HG03571 (cell line): ENCODE measurements at regions not wholly inside any gene's neighbourhood (a gene's known extent, or its start where the extent isn't known, plus 50 kb on each side); places are given as distances from the start of the nearest gene placed in this dataset.
"Not testable (repeated sequence)": the region's sequence is repeated elsewhere in the genome, so short reads cannot be mapped to it uniquely, and the experiment has no call there.

Experiments used
- ATAC-seq: cut with Tn5 transposase; IDR thresholded peaks from one replicate; pipeline ENCODE4 v1.9.1; 2021; ENCODE audit not compliant: unreplicated experiment

- ATAC-seq, result no peak
Measured at GRCh38 chr18:53935803-53936202, 288.7 kb downstream of the MBD2 start.

GRCh38 chr18:53935399-53935798 lies 289.1 kb downstream of the MBD2 start:
- ATAC-seq, result no peak

- ATAC-seq, result no peak
Measured at GRCh38 chr18:53920312-53921075, 304.0 kb downstream of the MBD2 start.

GRCh38 chr18:53918091-53918490 lies 306.4 kb downstream of the MBD2 start:
- ATAC-seq, result no peak

GRCh38 chr18:53911200-53911599 lies 313.3 kb downstream of the MBD2 start:
- no peak for ATAC-seq

GRCh38 chr18:53909668-53910067 lies 314.8 kb downstream of the MBD2 start:
- no peak for ATAC-seq

GRCh38 chr18:53907921-53908320 lies 316.5 kb downstream of the MBD2 start:
- ATAC-seq, result no peak

- no peak for ATAC-seq
Measured at GRCh38 chr18:53906681-53907080, 317.8 kb downstream of the MBD2 start.

- ATAC-seq, result no peak
Measured at GRCh38 chr18:53894675-53895442, 329.6 kb downstream of the MBD2 start.

- no peak for ATAC-seq
Measured at GRCh38 chr18:53887447-53887846, 337.0 kb downstream of the MBD2 start.

GRCh38 chr18:53886058-53886457 lies 338.4 kb downstream of the MBD2 start:
- no peak for ATAC-seq

GRCh38 chr18:53883771-53884170 lies 340.7 kb downstream of the MBD2 start:
- no peak for ATAC-seq

GRCh38 chr18:53874103-53874502 lies 350.4 kb downstream of the MBD2 start:
- no peak for ATAC-seq

GRCh38 chr18:53864770-53865169 lies 359.7 kb downstream of the MBD2 start:
- ATAC-seq, result no peak

- ATAC-seq, result no peak
Measured at GRCh38 chr18:53862921-53863320, 361.5 kb downstream of the MBD2 start.

GRCh38 chr18:53861185-53861584 lies 363.3 kb downstream of the MBD2 start:
- ATAC-seq, result no peak

GRCh38 chr18:53859764-53860163 lies 364.7 kb downstream of the MBD2 start:
- no peak for ATAC-seq

- no peak for ATAC-seq
Measured at GRCh38 chr18:53850902-53851301, 373.6 kb downstream of the MBD2 start.

- ATAC-seq, result no peak
Measured at GRCh38 chr18:53843763-53844162, 380.7 kb downstream of the MBD2 start.

- ATAC-seq, result no peak
Measured at GRCh38 chr18:53843113-53843760, 381.2 kb downstream of the MBD2 start.

GRCh38 chr18:53838746-53839145 lies 385.7 kb downstream of the MBD2 start:
- no peak for ATAC-seq

- ATAC-seq, result not testable (repeated sequence)
Measured at GRCh38 chr18:53821141-53821540, 403.3 kb downstream of the MBD2 start.
